ENCODE measurements at regions not wholly inside any gene's neighbourhood (a gene's known extent, or its start where the extent isn't known, plus 50 kb on each side); places are given as distances from the start of the nearest gene placed in this dataset.

DNA sequence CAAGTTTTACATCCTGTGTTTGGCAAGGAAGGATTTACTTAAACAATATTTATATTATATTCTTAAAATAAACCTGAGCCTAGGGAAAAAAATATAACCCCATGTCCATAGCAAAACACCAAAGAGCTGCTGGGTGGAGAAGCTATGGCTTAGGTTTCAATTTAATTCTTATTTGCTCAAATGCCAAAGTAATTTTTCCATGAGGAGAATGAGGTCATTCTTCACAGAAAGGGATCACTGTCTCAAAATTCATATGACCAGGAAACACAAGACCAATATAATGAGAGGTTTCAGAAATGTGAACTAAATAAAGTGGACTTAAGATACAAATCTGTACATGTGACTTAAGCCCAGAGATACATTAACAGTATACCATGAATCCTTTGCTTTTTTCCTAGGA is 195.0 kb downstream of the PHLDA1 start (continued):
- TF ChIP-seq, protein P1, sequence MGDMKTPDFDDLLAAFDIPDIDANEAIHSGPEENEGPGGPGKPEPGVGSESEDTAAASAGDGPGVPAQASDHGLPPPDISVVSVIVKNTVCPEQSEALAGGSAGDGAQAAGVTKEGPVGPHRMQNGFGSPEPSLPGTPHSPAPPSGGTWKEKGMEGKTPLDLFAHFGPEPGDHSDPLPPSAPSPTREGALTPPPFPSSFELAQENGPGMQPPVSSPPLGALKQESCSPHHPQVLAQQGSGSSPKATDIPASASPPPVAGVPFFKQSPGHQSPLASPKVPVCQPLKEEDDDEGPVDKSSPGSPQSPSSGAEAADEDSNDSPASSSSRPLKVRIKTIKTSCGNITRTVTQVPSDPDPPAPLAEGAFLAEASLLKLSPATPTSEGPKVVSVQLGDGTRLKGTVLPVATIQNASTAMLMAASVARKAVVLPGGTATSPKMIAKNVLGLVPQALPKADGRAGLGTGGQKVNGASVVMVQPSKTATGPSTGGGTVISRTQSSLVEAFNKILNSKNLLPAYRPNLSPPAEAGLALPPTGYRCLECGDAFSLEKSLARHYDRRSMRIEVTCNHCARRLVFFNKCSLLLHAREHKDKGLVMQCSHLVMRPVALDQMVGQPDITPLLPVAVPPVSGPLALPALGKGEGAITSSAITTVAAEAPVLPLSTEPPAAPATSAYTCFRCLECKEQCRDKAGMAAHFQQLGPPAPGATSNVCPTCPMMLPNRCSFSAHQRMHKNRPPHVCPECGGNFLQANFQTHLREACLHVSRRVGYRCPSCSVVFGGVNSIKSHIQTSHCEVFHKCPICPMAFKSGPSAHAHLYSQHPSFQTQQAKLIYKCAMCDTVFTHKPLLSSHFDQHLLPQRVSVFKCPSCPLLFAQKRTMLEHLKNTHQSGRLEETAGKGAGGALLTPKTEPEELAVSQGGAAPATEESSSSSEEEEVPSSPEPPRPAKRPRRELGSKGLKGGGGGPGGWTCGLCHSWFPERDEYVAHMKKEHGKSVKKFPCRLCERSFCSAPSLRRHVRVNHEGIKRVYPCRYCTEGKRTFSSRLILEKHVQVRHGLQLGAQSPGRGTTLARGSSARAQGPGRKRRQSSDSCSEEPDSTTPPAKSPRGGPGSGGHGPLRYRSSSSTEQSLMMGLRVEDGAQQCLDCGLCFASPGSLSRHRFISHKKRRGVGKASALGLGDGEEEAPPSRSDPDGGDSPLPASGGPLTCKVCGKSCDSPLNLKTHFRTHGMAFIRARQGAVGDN (CRISPR knock-in tag; IDR thresholded peaks at IDR 0.05): no peak
- TF ChIP-seq ZNF235 (CRISPR knock-in tag; IDR thresholded peaks at IDR 0.05; ENCODE audit: borderline replicate concordance): no peak
- no peak for TF ChIP-seq HNRNPK (IDR thresholded peaks at IDR 0.05; ENCODE audit: low read depth, low read length, poor library complexity, severe bottlenecking)
- TF ChIP-seq, protein P2, sequence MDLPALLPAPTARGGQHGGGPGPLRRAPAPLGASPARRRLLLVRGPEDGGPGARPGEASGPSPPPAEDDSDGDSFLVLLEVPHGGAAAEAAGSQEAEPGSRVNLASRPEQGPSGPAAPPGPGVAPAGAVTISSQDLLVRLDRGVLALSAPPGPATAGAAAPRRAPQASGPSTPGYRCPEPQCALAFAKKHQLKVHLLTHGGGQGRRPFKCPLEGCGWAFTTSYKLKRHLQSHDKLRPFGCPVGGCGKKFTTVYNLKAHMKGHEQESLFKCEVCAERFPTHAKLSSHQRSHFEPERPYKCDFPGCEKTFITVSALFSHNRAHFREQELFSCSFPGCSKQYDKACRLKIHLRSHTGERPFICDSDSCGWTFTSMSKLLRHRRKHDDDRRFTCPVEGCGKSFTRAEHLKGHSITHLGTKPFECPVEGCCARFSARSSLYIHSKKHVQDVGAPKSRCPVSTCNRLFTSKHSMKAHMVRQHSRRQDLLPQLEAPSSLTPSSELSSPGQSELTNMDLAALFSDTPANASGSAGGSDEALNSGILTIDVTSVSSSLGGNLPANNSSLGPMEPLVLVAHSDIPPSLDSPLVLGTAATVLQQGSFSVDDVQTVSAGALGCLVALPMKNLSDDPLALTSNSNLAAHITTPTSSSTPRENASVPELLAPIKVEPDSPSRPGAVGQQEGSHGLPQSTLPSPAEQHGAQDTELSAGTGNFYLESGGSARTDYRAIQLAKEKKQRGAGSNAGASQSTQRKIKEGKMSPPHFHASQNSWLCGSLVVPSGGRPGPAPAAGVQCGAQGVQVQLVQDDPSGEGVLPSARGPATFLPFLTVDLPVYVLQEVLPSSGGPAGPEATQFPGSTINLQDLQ (CRISPR knock-in tag; IDR thresholded peaks at IDR 0.05): no peak
- TF ChIP-seq, protein P3, sequence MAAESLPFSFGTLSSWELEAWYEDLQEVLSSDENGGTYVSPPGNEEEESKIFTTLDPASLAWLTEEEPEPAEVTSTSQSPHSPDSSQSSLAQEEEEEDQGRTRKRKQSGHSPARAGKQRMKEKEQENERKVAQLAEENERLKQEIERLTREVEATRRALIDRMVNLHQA (CRISPR knock-in tag; IDR thresholded peaks at IDR 0.05): no peak
- no peak for TF ChIP-seq MIER2 (CRISPR knock-in tag; IDR thresholded peaks at IDR 0.05)
